ENCODE measurements at regions not wholly inside any gene's neighbourhood (a gene's known extent, or its start where the extent isn't known, plus 50 kb on each side); places are given as distances from the start of the nearest gene placed in this dataset.
"Not testable (repeated sequence)": the region's sequence is repeated elsewhere in the genome, so short reads cannot be mapped to it uniquely, and the experiment has no call there.

DNA sequence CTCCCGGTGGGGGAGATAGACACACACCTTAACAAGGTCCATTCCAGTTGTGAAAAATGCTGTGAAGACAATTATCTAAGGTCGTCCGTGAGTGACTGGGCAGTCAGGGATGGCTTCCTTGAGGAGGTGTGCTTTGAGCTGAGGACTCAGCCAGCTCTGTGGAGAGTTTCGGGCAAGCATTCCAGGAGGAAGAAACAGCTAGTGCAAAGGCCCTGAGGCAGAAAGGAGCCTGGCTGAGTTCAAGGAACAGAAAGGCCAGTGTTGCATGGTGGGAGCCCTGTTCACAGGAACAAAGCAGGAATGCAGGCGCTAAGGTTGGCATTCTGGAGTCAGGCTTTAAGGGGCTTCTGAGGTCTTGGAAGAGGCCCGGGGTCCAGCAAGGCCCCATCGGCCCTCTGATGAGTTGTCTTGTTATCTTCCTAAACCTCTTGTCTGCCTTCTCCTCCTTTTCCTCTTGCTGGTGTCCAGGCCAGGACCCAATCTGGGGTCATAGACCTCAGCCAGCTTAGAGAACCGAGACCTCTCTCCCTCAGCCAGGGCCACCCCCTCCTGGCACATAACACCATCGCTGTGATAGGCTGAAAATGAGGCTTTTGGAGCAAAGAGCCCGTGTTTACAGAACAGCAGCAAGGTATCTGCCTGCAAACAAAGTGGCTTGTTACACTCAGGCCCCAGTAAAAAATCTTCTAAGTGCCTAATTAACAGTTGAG, 270.2 kb upstream of the MVB12B start:
- DNase-seq (ENCODE audit: low spot score) (no peak), ATAC-seq (no peak)

DNA sequence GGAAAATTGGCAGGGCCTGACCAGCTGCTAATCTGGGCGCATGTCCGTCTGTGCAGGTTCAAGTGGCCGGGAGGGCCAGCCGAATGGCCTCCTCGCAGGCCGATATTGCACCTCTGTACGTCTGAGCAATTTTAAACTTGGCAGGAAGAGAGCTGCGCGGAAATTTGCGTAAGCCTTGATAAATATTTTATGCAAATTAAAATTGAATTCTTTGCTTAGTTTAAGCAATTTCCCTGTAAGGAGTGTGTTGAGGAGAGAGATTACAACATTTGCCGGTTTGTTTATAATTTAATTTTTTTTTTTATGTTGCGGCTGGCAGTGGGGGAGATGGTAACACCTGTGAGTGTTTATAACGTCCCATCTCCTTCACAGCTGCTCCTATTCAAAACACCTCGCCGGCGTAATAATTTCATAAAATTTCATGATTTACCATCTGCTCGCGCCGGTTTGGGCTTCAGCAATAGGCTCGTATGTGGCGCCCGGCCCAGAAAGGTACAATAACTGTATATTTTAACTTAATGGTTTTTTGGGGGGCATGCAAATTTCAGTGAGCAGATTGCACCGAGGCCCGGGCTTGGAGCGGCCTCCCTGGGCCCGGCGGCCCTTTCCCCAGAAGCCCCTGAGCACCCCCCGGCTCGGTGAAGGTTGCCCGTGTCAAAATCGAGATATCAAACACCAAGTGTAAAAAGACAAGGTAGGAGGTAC, 269.4 kb upstream of the MVB12B start:
- ATAC-seq (no peak), DNase-seq (ENCODE audit: low spot score) (no peak)

DNA sequence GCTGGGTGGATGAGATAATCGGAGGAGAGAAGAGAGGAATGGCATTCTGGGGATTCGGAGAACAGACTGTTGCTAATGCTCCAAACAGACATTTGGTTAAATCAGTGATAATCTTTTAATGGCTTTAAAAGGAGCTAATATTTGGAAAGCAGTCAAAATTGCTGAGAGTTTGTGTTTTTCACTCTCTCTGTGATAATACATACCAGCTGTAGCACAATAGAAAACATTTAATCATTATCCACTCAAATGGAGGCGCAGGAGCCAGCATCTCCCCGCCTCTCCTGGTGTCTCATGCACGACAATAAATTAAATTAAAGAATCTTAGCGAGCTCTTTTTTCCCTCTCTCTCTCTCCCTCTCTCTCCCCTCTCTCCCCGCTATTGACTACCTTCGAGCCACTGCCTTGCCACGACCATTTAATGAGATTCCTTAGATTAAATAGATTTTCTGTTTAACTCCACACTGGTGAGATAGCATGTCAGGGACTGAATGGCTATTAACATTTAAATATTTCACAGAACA, 268.6 kb upstream of the MVB12B start:
- ATAC-seq, result no peak
- no peak for DNase-seq (ENCODE audit: low spot score)

DNA sequence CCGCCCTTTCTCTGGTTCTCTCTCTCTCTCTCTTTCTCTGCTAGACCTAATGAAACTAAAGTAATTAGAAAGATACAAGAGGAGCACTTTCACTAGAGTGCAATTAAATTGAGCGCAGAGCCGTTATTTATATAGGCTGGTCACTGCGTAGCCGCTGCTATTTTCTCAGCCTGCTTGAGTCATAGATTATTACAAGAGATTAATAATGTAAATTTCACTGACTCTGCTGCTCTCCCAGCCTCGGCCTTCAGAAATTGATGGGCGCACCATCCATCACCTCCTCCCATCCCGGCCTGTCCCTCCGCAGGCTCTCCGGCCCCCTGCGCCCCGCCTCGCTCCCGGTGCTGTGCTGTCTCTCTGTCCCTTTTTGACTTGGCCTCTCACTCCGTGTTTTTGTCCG, 268.0 kb upstream of the MVB12B start:
- DNase-seq (ENCODE audit: low spot score) (no peak), ATAC-seq (no peak)

DNA sequence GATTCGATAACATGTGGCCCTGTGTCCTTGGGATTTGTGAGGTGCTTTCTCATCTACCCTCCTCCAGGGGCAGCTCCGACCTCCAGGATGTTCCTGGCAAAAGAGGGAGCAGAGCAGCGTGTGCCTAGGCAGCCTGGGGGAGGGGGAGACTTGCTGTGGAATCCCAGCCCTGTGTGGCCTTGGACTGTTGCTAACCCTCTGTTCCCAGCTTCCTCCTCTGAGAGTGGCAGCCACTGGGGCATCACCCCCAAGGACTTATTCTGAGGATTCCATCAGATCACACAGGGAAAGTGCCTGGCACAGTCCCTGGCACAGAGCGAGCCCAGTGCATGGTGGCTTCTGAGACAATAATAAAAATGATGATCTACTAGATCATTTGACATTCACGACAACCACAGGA, 265.1 kb upstream of the MVB12B start:
- DNase-seq (ENCODE audit: low spot score) (no peak), ATAC-seq (no peak)

DNA sequence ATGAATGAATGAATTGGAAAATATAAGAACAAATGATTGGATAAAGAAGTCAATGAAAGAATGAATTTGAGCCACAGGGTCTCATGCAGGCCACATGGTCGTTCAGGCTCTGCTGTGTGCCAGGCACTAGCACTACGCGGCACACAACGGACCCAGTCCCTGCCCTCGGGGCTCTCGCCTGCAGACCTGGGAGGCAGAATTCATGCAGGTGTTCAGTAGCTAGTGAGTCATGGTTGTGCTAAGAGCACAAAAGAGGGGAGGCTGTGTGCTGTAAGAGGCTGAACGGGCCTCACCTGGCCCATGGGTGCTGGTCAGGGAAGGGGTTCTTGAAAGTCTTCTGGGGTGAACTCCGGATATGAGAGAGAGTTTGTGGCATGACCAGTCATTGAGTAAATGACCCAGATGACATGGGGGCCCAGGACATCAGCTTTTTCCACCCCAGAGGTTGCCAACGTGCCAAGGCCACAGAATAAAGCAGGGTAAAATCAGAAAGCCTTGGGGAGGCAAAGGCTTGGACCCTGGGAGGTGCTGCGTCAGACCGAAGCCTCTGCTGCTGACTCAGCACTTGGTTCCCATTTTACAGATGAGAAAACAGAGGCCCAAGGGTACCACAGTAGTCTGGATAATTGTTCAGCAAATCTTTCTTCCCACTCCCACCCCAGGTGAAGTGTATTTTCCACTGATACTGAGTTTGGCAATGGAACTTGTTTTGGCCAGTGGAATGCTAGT, 264.3 kb upstream of the MVB12B start:
- DNase-seq (ENCODE audit: low spot score) (no peak), ATAC-seq (no peak)

DNA sequence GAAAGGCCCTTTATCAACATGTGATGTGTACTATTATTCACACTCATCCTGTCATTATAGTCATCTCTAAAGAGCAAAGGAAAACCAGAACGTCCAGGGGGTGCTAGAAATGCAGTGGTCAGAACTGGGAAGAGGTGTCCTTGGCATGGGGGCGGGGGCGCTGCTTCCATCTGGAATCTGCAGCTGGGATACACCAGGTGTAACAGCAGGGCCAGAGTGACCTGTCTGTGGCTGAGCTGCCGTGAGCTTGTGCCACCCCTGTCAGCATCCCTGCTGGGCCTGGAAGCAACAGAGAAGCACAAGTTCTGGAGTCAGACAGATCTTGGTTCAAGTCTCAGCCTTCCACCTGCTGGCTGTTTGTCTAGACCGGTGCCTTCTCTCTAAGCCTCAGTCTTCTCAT, 263.3 kb upstream of the MVB12B start:
- no peak for DNase-seq (ENCODE audit: low spot score)
- no peak for ATAC-seq

DNA sequence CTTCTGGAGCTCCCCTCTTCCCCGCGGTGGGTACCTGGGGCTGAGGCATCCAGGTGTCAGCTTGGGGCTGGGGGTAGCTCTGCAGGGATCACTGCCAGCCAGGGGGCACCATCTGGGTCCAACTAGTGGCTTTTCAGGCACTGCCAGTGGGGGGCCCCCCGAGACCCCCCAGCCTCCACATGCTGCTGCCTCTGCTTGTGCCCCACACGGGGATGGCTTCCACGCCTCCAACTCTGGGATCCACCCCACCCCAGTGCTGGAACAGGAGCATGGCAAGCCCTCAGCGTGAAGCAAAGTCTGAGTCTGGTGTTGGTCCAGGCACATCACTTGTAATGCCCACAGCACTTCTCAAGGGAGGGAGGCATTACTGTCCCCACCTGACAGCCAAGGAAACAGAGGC, 260.5 kb upstream of the MVB12B start:
- ATAC-seq, result no peak
- no peak for DNase-seq (ENCODE audit: low spot score)

DNA sequence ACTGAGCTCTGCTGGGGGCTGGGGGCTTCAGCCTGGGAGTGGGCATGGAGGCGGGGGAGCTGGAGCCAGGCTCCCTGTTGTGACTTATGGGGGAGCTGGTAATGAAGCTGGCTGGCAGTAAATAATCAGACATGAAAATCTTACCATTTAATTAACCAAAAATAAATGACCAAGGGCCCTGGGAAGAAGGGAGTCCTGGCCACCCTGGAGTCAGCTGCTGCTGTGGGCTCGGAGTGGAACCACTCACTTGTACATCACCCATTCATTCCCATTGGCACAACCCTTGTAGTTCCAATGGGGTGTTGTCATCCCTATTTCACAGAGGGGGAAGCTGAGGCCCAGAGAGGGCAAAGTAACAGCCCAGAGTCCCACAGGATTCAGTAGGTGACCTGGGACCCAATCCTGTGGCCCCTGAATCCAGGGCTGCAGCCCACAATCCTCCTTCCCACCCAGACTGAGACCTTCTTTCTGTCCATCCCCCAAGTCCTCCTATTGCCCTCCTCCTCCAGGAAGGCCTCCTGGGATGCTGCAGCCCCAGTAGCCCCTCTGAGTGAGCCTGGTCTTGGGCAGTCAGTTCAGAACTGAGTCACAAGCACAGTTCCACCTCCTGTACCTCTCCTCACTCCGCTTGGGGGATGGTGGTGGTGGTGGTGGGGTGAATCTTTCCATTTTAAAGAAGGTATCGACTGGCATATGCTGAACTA, 259.4 kb upstream of the MVB12B start:
- no peak for ATAC-seq
- no peak for DNase-seq (ENCODE audit: low spot score)

DNA sequence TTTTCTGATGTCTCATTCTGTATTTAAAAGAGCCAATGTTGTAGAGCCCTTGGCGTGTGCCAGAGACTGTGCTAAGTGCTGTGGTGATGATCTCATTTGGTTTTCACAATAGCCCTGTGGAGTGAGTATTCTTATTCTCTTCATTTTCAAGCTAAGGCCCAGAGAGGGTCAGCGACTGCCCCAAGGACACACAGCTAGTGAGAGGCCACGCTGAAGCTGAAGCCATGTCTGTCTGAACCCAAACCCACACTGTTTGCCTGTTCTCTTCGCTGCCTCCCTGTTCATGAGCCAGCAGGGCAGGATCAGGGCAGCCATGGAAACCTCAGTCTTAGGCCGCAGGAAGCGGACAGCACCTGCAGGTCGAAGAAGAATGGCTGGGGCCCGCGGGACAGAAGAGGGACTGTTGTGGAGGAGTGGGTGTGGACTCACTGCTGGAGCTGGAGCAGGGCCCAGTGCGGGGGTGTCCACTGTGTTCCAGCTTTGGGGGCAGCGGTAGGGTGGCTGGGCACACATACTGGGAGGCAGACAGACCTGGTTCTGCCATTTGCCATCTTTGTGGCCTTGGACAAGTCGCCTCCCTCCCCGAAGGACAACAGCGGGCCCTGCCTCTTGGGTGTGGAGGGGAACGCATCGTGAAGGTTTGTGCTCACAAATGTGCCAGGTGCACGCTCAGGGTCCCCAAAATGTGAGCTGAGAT, 257.9 kb upstream of the MVB12B start:
- ATAC-seq (no peak), DNase-seq (ENCODE audit: low spot score) (no peak)

DNA sequence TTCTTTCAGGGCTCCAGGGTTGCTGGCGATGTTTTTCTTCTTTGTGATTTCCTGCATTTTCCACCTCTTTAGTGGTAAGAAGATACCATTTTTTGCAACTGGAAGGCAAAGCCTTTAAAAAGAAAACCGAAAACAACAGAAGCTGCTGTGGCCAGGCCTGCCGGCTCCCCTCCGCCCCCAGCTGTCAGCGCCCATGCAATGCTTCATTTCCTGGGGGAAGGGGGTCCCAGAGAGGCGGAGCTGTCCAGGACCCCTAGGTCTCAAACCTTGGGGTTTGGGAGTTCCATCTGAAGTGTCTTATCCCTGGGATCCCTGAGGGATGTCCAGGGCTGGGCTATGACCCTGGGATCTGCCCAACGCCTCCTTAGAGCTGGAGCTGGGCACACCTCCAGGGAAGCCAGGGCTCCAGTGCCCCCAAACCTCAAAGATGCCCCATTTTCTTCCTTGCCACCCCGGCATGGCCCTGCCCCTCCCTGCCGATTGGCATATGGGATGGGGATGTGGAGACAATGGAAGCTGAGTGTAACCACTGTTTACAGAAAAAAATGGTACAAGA, 257.2 kb upstream of the MVB12B start:
- DNase-seq (ENCODE audit: low spot score), result no peak

DNA sequence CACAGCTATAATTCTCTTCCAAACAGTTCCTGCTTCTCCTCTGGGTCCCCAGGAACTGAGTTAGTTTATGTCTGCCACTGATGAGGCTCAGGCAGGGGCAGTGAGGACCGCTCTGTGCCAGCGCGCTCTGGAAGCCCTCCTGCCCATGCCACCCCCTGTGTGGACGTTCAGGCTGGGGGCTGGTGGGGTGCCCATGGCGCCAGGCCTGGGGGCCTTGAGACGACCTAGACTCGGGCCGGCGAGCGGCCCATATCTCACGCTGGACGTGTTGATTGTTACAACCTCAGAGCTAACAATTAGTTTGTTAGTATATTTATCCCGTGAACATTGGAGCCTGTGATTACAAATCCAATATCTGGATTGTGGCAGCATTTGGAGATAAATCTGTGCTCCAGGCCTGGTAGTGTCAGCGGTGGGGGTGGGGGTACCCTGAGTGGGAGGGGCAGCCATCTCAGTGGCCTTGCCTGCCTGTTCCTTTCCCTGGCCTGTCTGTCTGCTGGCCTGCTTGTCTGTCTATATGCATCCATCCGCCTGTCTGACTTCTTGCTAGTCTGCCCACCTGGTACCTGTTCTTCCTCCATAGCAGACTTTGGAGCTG, 256.5 kb upstream of the MVB12B start:
- ATAC-seq, result no peak
- DNase-seq (ENCODE audit: low spot score), result no peak

More for the DNA sequence above, 257.2 kb upstream of the MVB12B start:
- ATAC-seq, result no peak

DNA sequence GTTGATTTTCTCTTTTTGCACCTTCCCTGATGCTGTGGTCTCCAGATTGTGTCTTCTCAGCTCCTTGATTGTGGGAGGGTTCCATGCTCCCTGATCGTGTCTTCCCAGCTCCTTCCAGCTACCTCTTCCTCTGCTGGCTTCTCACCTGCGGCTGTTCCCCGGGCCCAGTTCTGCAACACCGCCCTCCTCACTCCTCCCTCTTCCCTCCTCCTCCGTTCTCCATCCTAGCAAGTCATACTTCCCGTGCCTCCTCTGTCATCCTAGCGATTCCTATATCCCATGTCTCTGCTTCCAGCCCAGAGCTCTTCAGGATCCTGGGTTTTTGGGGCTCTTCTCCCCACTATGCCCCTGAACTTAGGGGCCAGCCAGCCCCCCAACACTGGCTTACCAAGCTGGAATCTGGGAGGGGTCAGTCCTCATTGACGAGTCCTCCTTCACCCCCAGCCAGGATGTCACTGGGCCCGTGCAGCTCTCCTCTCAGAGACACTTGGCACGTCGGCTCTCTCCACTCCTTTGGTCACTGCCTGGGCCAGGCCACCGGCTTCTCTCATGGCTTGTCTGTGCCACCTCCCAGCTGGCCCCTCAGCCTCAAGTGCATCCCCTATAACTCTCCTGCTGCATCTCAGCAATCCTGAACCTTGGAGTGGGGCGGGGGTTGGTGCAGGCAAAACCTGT, 255.4 kb upstream of the MVB12B start:
- ATAC-seq (no peak), DNase-seq (ENCODE audit: low spot score) (no peak)

DNA sequence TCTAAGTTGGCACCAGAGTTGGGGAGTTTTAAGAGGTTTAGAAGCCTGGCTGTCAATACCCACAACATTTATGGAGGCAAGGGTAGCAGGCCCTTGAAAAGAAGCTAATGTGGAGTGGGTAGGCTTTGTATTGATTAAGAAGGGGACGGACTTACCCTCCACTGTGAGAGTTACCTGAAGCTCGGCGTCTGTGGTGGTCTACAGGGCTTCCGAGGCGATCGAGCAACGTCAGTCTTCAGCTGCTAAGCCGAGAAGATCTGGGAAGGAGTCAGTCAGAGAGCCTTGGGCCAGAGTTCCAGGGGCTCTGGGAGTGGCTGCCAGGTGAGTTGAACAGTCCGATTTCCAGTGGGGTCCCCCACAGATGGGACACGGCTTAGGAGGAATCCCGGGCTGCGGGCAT, 249.0 kb upstream of the MVB12B start:
- DNase-seq (ENCODE audit: low spot score); ATAC-seq: not testable (repeated sequence)

DNA sequence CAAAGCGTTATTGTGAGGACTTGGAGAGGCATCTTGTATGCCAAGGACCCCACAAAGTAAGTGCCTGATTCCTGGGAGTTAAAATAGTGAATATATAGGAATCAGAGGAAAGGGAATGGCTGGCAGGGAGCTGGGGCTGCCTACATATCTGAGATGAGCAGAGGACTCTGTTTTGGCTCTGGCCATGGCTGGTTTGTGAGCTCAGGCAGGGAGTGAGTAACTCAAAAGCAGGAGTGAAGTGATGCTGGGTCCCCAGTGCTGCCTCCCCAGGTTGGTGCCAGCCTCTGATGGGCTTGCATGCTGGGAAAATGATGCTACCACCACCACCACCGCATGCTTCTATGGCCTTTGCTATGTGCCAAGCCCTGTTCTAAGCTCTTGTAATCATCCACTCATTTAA, 246.0 kb upstream of the MVB12B start:
- DNase-seq (ENCODE audit: low spot score) (no peak), ATAC-seq (no peak)

DNA sequence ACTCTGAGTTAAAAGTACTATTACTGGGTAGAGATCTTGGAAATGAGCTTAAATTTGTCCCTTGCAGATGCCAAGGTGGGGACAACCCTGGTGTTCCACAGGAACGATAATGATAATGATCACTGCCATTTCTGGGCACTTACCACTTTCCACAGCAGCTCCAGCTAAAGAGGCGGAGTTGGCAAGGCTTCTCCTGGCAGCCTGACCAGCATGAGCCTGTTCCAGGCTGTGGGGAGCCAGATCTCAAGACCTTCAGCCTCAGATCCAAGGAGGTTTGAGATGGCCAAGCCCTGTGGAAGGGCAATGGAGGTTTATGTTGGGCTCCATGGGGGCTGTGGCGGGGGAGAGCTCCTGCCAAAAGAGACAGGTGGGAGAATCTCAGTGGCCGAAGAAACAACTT, 244.9 kb upstream of the MVB12B start:
- no peak for ATAC-seq
- no peak for DNase-seq (ENCODE audit: low spot score)

DNA sequence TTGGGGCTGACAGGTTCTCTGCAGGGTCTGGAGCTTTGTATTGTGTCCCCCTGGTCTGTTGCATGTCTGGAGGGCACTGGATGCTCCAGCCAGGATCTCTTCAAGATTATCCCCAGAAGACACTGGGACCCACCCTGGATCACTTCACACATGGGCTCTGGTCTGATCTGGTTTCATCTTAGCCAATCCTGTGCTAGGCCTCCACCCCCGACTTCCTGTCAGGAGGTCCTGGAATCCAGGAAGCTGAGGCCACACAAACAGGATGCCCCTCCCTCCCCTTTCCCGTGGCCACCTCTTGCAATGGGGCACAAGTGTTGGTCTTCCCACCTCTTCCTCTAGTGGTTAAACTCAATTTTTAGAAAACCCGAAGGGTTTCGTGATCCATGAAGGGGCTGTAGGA, 242.6 kb upstream of the MVB12B start:
- no peak for ATAC-seq
- no peak for DNase-seq (ENCODE audit: low spot score)

DNA sequence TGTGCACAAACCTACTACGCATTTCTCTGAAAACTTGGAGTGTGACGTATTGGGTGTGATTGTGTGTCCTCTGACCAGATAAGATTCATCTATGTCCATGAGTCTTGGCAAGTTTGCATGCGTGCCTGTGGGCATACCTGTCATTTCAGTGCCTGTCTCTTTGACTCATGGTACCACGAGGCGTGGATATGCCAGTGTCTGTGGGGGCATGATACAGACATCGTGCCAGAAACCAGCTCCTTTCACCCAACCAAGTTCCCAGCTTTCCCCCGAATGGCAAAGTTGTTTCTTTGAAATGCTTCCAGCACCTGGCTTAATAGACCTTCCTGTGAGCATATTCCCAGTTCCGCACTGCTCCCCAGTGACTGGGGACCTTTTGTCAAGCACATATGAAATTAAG, 241.9 kb upstream of the MVB12B start:
- ATAC-seq (no peak), DNase-seq (ENCODE audit: low spot score) (no peak)

DNA sequence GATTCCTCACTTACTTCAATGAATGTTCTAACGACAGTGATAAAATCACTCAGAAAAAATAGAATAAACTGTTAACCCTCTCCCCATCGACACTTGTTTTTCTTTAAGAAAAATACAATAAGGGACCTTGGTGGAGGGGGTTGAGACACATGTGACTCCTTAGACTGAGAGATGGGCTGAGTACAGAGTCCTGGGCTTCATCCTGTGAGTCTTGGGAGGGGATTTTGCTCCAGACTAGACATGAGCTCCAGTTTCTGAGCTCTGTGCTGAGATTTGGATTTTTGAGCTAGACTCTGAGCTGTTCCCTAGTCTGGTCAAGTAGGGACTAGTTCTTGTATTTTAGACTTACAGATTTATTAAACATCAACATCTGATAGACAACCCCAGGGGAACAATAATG, 241.5 kb upstream of the MVB12B start:
- DNase-seq (ENCODE audit: low spot score) (no peak), ATAC-seq (no peak)
